GM12865 (cell line): ENCODE measurements at regions not wholly inside any gene's neighbourhood (a gene's known extent, or its start where the extent isn't known, plus 50 kb on each side); places are given as distances from the start of the nearest gene placed in this dataset.
"Not testable (repeated sequence)": the region's sequence is repeated elsewhere in the genome, so short reads cannot be mapped to it uniquely, and the experiment has no call there.

Experiments
- DNase-seq: peaks from one replicate; pipeline ENCODE4 v3.0.0; 2010; ENCODE audit warnings: low read depth
- H3K4me3 ChIP-seq: 2 replicates; pipeline ENCODE4 v1.5.1; 2011; ENCODE audit warnings: mild to moderate bottlenecking, low read depth, low read length, control low read depth
- TF ChIP-seq, protein P1 (sequence below): IDR thresholded peaks from 2 replicates; pipeline ENCODE4 v1.5.1; 2011; ENCODE audit warnings: low read length, control low read depth, low read depth, inconsistent platforms; ENCODE audit not compliant: insufficient read depth; ENCODE audit errors: missing control alignments

DNA sequence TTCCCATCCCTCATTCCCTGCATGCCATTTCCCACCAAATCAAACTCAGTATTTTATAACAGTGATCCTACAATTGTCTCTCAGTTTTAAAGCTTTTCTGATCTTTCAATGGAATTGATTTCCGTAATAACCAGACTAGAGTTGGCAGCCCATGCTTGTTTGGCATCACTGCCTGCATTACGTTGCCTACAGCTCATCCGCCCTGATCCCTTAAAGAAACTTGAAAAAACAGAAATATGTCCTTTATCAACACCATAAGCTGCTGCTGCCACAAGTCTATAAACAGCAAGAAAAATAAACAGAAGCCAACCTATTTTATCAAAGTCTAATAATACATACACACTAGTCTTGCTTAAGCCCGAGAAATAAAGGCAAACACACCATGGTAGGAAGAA lies 331.0 kb downstream of the METTL4 start:
- TF ChIP-seq, protein P1, sequence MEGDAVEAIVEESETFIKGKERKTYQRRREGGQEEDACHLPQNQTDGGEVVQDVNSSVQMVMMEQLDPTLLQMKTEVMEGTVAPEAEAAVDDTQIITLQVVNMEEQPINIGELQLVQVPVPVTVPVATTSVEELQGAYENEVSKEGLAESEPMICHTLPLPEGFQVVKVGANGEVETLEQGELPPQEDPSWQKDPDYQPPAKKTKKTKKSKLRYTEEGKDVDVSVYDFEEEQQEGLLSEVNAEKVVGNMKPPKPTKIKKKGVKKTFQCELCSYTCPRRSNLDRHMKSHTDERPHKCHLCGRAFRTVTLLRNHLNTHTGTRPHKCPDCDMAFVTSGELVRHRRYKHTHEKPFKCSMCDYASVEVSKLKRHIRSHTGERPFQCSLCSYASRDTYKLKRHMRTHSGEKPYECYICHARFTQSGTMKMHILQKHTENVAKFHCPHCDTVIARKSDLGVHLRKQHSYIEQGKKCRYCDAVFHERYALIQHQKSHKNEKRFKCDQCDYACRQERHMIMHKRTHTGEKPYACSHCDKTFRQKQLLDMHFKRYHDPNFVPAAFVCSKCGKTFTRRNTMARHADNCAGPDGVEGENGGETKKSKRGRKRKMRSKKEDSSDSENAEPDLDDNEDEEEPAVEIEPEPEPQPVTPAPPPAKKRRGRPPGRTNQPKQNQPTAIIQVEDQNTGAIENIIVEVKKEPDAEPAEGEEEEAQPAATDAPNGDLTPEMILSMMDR = no peak
- no peak for DNase-seq

DNA sequence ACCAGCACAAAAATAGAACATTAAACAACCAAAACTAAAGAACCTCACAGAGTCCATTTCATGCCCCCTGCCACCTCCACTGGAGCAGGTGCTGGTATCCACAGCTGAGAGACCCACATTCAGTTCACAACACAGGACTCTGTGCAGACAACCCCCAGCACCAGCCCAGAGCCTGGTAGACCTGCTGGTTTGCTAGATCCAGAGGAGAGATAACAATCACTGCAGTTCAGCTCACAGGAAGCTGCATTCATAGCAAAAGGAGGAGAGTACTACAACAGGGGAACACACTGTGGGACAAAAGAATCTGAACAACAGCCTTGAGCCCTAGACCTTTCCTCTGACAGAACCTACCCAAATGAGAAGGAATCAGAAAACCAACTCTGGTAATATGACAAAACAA lies 326.7 kb downstream of the METTL4 start:
- DNase-seq = no peak
- TF ChIP-seq, protein P1 = no peak
- no peak overlapping the region for H3K4me3 ChIP-seq

More for the DNA sequence above, 331.0 kb downstream of the METTL4 start:
- H3K4me3 ChIP-seq = no peak overlapping the region

DNA sequence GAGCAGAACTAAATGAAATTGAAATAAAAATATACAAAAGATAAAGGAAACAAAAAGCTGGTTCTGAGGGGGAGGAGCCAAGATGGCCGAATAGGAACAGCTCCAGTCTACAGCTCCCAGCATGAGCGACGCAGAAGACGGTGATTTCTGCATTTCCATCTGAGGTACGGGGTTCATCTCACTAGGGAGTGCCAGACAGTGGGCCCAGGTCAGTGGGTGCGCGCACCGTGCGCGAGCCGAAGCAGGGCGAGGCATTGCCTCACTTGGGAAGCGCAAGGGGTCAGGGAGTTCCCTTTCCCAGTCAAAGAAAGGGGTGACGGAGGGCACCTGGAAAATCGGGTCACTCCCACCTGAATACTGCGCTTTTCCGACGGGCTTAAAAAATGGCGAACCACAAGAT lies 324.2 kb downstream of the METTL4 start:
- not testable (repeated sequence) for DNase-seq, H3K4me3 ChIP-seq

DNA sequence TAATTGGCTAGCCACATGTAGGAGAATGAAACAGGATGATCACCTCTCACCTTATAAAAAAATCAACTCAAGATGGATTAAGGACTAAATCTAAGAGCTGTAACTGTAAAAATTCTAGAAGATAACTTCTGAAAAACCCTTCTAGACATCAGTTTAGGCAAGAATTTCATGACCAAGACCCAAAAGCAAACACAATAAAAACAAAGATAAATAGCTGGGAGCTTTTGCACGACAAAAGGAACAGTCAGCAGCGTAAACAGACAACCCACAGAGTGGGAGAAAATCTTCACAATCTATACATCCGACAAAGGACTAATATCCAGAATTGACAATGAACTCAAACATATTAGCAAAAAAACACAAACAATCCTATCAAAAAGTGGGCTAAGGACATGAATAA lies 316.3 kb downstream of the METTL4 start:
- H3K4me3 ChIP-seq = no peak overlapping the region
- DNase-seq = no peak
- TF ChIP-seq, protein P1 = no peak

DNA sequence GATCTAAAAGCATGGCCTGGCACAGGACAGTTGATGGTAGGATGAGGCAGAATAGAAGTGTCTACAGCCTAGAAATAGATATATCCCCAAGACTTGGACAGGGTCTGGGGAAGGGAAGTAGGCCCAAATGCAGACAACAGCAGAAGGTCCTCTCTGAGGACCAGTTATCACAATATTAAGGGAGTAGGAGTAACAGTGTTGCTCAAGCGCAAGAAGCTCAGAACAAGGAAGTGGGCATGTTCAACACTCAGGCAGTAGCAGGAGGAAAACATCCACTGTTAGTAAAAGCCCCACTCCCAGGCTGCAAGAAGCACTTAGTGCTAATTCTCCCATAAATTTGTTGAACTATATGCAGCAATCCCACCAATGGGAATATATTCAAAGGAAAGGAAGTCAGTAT lies 314.7 kb downstream of the METTL4 start:
- no peak for DNase-seq
- TF ChIP-seq, protein P1 = no peak

DNA sequence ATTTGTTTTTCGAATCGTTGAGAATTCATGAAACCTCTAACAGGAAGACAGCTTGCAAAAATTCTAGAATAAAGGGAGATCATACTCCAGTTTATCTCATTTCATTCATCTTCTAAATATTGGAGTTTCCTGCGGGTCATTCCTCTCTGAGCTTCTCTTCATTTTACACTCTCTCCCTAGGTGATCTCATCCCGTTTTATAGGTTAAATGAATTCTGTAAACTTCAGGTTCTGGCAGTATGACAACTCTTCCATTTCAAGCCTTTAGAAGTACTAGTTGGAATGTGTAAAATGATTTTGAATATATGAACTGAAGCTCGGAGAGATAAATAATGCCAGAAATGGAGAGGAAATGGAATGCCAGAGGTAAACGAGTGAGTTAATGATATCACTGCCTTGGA lies 312.4 kb downstream of the METTL4 start:
- no peak for DNase-seq
- TF ChIP-seq, protein P1 = no peak
- H3K4me3 ChIP-seq = no peak overlapping the region

More for the DNA sequence above, 314.7 kb downstream of the METTL4 start:
- no peak overlapping the region for H3K4me3 ChIP-seq

DNA sequence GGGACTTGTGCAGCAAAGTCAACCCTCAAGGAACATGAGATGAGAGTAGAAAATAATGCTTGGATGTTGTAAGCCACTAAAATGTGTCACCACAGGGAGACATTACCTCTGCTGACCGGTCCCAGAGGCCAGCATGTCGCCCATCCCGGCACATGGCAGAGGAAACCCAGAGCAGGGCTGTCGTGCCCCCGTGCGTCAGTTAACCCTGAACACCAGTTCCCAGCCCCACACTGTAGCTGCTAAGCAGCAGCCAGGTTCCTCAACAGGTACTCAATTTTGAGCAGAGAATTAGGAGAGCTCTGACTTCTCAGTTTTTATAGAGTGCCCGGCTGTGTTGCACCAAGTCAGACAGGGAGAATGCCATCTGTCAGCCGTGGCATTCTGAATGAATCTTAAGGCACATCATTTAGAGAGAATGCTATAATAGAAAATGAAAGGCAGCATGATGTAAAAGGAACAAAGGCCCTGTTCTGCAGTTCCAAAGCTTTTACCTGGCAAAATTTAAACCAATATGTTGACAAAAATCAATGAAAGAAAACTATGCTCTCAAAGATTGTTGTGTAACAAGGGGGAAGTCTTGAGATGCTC lies 307.9 kb downstream of the METTL4 start:
- TF ChIP-seq, protein P1 = no peak
- no peak overlapping the region for H3K4me3 ChIP-seq
- DNase-seq = no peak

DNA sequence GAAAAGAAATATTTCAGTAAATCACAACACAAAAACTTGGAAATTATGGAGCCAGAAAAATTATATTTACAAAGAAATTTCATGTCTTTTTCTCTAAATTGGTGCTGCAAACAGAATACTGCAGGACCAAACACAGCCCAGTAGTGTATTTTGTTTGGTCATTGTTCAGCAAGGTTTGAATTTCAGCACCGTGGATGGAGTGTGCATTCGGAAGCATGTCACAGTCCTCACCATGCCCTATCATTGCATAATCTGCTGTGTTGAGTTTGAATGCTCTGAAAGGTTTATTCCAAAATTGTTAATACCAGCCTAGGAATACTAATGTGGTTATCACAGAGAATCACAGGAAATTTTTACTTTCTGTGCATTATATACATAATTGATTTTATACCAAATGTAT lies 296.7 kb downstream of the METTL4 start:
- TF ChIP-seq, protein P1 = no peak
- DNase-seq = no peak

More for the DNA sequence above, 296.7 kb downstream of the METTL4 start:
- no peak overlapping the region for H3K4me3 ChIP-seq
